ENCODE measurements at regions not wholly inside any gene's neighbourhood (a gene's known extent, or its start where the extent isn't known, plus 50 kb on each side); places are given as distances from the start of the nearest gene placed in this dataset.
A peak's percentile ranks its signal among the peaks of the same experiment; 100 is the strongest.
"Not testable (repeated sequence)": the region's sequence is repeated elsewhere in the genome, so short reads cannot be mapped to it uniquely, and the experiment has no call there.

GRCh38 chr12:22812531-22812930, 187.6 kb downstream of the ETNK1 start:
- DNase-seq, result no peak

- DNase-seq, result peak; percentile 70
These were observed 197.0 kb downstream of the ETNK1 start for GRCh38 chr12:22821985-22822384.

GRCh38 chr12:22826026-22826425, 201.1 kb downstream of the ETNK1 start:
- no peak for DNase-seq

GRCh38 chr12:22826446-22826981, 201.5 kb downstream of the ETNK1 start:
- DNase-seq, result not testable (repeated sequence)

GRCh38 chr12:22828066-22828465, 203.1 kb downstream of the ETNK1 start:
- no peak for DNase-seq

- no peak for DNase-seq
These were observed 210.5 kb downstream of the ETNK1 start for GRCh38 chr12:22835431-22835830.

GRCh38 chr12:22850185-22850584, 225.2 kb downstream of the ETNK1 start:
- DNase-seq, result no peak

- DNase-seq, result no peak
These were observed 226.6 kb downstream of the ETNK1 start for GRCh38 chr12:22851532-22851931.

- no peak for DNase-seq
These were observed 230.5 kb downstream of the ETNK1 start for GRCh38 chr12:22855456-22855855.

GRCh38 chr12:22856178-22856577, 231.2 kb downstream of the ETNK1 start:
- DNase-seq, result peak; percentile 36

GRCh38 chr12:22858849-22859570, 234.0 kb downstream of the ETNK1 start:
- no peak for DNase-seq

GRCh38 chr12:22860926-22861325, 236.0 kb downstream of the ETNK1 start:
- no peak for DNase-seq

GRCh38 chr12:22865822-22866221, 240.9 kb downstream of the ETNK1 start:
- DNase-seq, result no peak

GRCh38 chr12:22866406-22866805, 241.4 kb downstream of the ETNK1 start:
- DNase-seq, result no peak

- DNase-seq, result no peak
These were observed 249.2 kb downstream of the ETNK1 start for GRCh38 chr12:22874151-22874550.

GRCh38 chr12:22876262-22876661, 251.3 kb downstream of the ETNK1 start:
- DNase-seq, result no peak

GRCh38 chr12:22879203-22879602, 254.2 kb downstream of the ETNK1 start:
- DNase-seq, result no peak

- DNase-seq, result no peak
These were observed 255.4 kb downstream of the ETNK1 start for GRCh38 chr12:22880331-22880730.

GRCh38 chr12:22880807-22881206, 255.8 kb downstream of the ETNK1 start:
- DNase-seq, result no peak

- no peak for DNase-seq
These were observed 257.0 kb downstream of the ETNK1 start for GRCh38 chr12:22881878-22882385.

- DNase-seq, result no peak
These were observed 257.6 kb downstream of the ETNK1 start for GRCh38 chr12:22882559-22882958.

GRCh38 chr12:22893878-22894277, 268.9 kb downstream of the ETNK1 start:
- DNase-seq, result no peak

- no peak for DNase-seq
These were observed 274.2 kb downstream of the ETNK1 start for GRCh38 chr12:22899184-22899583.

- no peak for DNase-seq
These were observed 275.4 kb downstream of the ETNK1 start for GRCh38 chr12:22900401-22900800.

All from fibroblast of skin of back (primary cell).